ENCODE measurements at regions not wholly inside any gene's neighbourhood (a gene's known extent, or its start where the extent isn't known, plus 50 kb on each side); places are given as distances from the start of the nearest gene placed in this dataset.

DNA sequence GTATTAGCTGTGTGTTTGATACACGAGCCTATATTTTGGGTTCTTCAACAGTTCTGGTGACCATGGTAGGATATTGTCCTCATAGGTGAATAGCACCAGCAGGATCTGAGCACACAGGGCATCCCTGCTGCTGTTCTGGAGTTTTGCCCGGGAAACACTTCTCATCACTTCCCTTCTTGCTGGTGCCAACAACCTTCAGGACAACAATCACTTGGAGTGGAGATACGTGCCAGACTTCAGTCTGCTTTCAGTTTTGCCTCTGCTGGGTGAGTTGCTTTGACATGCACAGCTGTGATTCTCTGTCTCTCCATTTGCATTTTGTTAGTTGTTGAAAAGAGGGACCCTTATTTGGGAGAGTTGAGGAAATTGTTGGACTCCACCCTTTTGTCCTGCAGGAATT is 1347.2 kb upstream of the DDX18 start:
- Histone ChIP-seq H3K27me3 (ENCODE audit: control insufficient read depth, insufficient read depth, low read length) (no peaks in the 10 kb centered on the region), H3K36me3 (ENCODE audit: control insufficient read depth, insufficient read depth, low read length) (no peaks in the 10 kb centered on the region), H3K4me3 (ENCODE audit: low read length) (no peak overlapping the region), H3K4me1 (ENCODE audit: control insufficient read depth, insufficient read depth, low read length) (no peaks in the 10 kb centered on the region), H3K9me3 (replicated peaks; ENCODE audit: control insufficient read depth, low read depth, low read length) (peaks cover 21% of the 10 kb centered on the region), H3K27ac (ENCODE audit: low read length) (no peak overlapping the region)
- DNase-seq = no peak
- 0% methylated on average over 1 of the region's 3 CpGs for WGBS (ENCODE audit: insufficient coverage)

DNA sequence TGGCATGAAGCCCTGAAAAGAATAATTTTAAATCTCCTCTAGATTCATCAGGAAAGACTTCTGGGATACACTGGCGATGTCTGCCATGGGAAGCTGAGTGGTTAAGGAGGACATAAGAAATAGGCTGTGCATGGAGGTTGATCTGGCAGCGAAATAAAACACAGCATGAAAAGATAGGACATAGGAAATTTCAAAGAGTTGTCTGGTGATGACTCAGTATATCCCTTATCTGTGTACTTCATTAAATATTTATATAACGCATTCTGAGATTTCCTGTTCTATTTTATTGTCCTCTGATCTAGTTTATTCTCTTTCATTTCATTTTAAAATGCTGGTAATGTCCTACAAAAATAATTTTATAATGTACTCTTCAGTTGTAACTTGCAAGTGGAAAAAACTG is 1337.3 kb upstream of the DDX18 start:
- no CpG with 5 or more reads among the region's 3 CpGs for WGBS (ENCODE audit: insufficient coverage)
- Histone ChIP-seq H3K4me3 (ENCODE audit: low read length) (no peak overlapping the region), H3K27ac (ENCODE audit: low read length) (no peak overlapping the region), H3K36me3 (ENCODE audit: control insufficient read depth, insufficient read depth, low read length) (no peaks in the 10 kb centered on the region), H3K9me3 (replicated peaks; ENCODE audit: control insufficient read depth, low read depth, low read length) (peaks cover 5% of the 10 kb centered on the region), H3K27me3 (ENCODE audit: control insufficient read depth, insufficient read depth, low read length) (no peaks in the 10 kb centered on the region), H3K4me1 (ENCODE audit: control insufficient read depth, insufficient read depth, low read length) (no peaks in the 10 kb centered on the region)
- DNase-seq = no peak

DNA sequence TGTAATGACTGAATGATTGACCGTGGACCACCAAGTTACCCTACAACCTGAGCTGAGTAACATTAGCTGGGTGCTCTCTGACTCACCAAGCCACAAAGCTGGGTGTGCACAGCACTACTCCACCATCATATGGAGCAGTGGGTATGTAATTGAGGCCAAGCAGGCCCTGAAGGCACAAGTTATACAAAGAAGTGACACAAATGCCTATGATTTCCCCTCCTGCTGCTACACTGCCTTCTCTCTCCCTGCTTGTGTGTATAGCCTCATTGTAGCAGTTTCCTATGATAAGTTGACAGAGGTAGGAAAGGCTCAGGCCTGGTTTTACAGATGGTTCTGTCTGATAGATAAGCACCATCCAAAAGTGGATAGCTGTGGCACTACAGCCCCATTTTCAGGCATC is 1327.2 kb upstream of the DDX18 start:
- Histone ChIP-seq H3K4me3 (ENCODE audit: low read length) (no peak overlapping the region), H3K27ac (ENCODE audit: low read length) (no peak overlapping the region), H3K9me3 (replicated peaks; ENCODE audit: control insufficient read depth, low read depth, low read length) (peaks cover 21% of the 10 kb centered on the region), H3K36me3 (ENCODE audit: control insufficient read depth, insufficient read depth, low read length) (no peaks in the 10 kb centered on the region), H3K27me3 (ENCODE audit: control insufficient read depth, insufficient read depth, low read length) (no peaks in the 10 kb centered on the region), H3K4me1 (ENCODE audit: control insufficient read depth, insufficient read depth, low read length) (no peaks in the 10 kb centered on the region)
- WGBS (ENCODE audit: insufficient coverage) = 80% methylated on average over 1 of the region's 1 CpG
- no peak for DNase-seq

DNA sequence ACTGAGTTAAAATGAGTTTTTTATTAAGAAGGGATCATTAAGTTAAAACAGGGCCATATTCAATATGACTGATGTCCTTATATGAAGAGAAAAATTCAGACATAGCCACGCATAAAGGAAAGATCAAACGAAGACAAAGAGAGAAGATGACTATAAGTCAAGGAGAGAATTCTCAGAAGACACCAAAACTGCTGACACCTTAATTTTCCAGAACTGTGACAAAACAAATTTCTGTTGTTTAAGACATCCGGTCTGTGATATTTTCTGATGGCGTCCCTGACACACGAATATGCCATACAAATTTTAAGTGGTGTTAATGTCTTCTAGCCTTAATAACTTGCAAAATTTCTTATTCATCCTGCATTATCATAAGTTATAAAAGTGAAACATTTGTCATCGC is 1325.2 kb upstream of the DDX18 start:
- WGBS (ENCODE audit: insufficient coverage) = no CpG with 5 or more reads among the region's 6 CpGs

DNA sequence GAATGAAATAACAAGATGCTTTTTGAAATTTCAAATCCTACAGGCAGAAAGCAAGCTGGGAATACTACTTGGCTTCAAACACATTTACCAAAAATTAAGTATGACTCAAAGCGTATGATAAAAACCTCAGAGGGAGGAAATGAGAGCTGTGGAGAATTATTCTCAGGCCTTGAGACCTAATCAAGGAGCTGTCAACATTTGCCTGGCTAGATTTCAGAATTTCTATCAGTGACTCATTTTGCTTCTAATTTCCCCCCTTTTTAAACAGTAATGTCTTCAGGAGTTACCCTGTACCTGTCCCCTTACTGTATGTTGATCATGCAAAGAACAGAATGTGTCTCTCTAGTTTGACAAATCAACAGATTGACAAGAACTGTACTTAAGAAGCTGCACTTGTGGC is 1324.5 kb upstream of the DDX18 start:
- Histone ChIP-seq H3K27me3 (ENCODE audit: control insufficient read depth, insufficient read depth, low read length) (no peaks in the 10 kb centered on the region), H3K27ac (ENCODE audit: low read length) (no peak overlapping the region), H3K4me1 (ENCODE audit: control insufficient read depth, insufficient read depth, low read length) (no peaks in the 10 kb centered on the region), H3K9me3 (replicated peaks; ENCODE audit: control insufficient read depth, low read depth, low read length) (peaks cover 10% of the 10 kb centered on the region), H3K4me3 (ENCODE audit: low read length) (no peak overlapping the region), H3K36me3 (ENCODE audit: control insufficient read depth, insufficient read depth, low read length) (no peaks in the 10 kb centered on the region)
- no peak for DNase-seq
- no CpG with 5 or more reads among the region's 1 CpG for WGBS (ENCODE audit: insufficient coverage)

More for the DNA sequence above, 1325.2 kb upstream of the DDX18 start:
- H3K9me3 ChIP-seq (replicated peaks; ENCODE audit: control insufficient read depth, low read depth, low read length) = peaks cover 16% of the 10 kb centered on the region
- H3K4me1 ChIP-seq (ENCODE audit: control insufficient read depth, insufficient read depth, low read length) = no peaks in the 10 kb centered on the region
- H3K4me3 ChIP-seq (ENCODE audit: low read length) = no peak overlapping the region
- H3K27ac ChIP-seq (ENCODE audit: low read length) = no peak overlapping the region
- no peaks in the 10 kb centered on the region for H3K36me3 ChIP-seq (ENCODE audit: control insufficient read depth, insufficient read depth, low read length)
- no peak for DNase-seq
- H3K27me3 ChIP-seq (ENCODE audit: control insufficient read depth, insufficient read depth, low read length) = no peaks in the 10 kb centered on the region

DNA sequence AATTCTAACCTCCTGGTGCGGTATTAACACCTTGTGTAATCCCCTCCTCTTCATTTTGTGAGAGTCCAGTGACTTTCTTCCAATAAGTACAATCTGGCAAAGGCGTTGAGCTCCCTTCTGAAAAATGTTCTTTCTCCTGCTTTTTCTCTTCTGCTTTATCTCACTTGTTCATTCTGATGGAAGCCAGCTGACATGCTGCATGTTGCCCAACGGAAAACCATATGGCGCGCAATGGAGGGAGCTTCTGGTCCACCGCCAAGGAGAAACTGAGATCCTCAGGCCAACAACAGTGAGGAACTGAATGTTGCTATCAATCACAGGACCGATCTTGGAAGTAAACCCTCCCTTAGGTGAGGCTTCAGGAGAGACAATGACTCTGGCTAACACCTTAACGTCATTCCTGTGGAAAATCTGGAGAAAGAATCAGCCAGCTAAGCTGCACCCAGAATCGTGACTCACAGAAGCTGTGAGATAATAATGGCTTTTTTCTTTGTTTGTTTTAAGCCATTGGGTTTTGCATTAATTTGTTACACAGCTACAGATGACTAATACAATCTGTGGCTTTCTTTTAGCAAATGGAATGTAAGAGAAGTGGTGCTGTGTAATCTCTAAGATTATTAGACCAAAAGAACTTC is 1323.9 kb upstream of the DDX18 start:
- Histone ChIP-seq H3K4me3 (ENCODE audit: low read length) (no peak overlapping the region), H3K9me3 (replicated peaks; ENCODE audit: control insufficient read depth, low read depth, low read length) (peaks cover 8% of the 10 kb centered on the region), H3K27me3 (ENCODE audit: control insufficient read depth, insufficient read depth, low read length) (no peaks in the 10 kb centered on the region), H3K4me1 (ENCODE audit: control insufficient read depth, insufficient read depth, low read length) (no peaks in the 10 kb centered on the region), H3K27ac (ENCODE audit: low read length) (no peak overlapping the region), H3K36me3 (ENCODE audit: control insufficient read depth, insufficient read depth, low read length) (no peaks in the 10 kb centered on the region)
- DNase-seq = no peak
- WGBS (ENCODE audit: insufficient coverage) = 71% methylated on average over 7 of the region's 9 CpGs

DNA sequence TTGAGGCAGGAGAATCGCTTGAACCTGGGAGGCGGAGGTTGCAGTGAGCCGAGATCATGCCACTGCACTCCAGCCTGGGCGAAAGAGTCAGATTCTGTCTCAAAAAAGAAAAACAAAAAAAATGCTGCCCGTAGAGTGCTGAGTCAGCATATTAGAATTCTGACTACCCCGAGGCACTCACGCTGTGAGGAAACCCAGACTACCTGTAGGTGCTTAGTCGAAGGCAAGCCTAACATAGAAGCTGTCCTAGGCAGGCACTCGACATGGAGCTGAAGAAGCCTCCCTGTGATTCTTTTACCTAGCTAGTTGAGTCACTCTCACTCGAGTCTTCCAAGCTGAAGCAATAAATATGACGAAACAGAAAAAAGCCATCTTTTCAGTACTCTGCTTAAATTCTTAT is 1323.2 kb upstream of the DDX18 start:
- Histone ChIP-seq H3K9me3 (replicated peaks; ENCODE audit: control insufficient read depth, low read depth, low read length) (peaks cover 8% of the 10 kb centered on the region), H3K4me3 (ENCODE audit: low read length) (no peak overlapping the region), H3K27me3 (ENCODE audit: control insufficient read depth, insufficient read depth, low read length) (no peaks in the 10 kb centered on the region), H3K27ac (ENCODE audit: low read length) (no peak overlapping the region), H3K4me1 (ENCODE audit: control insufficient read depth, insufficient read depth, low read length) (no peaks in the 10 kb centered on the region), H3K36me3 (ENCODE audit: control insufficient read depth, insufficient read depth, low read length) (no peaks in the 10 kb centered on the region)
- WGBS (ENCODE audit: insufficient coverage) = 92% methylated on average over 9 of the region's 11 CpGs
- DNase-seq = no peak

DNA sequence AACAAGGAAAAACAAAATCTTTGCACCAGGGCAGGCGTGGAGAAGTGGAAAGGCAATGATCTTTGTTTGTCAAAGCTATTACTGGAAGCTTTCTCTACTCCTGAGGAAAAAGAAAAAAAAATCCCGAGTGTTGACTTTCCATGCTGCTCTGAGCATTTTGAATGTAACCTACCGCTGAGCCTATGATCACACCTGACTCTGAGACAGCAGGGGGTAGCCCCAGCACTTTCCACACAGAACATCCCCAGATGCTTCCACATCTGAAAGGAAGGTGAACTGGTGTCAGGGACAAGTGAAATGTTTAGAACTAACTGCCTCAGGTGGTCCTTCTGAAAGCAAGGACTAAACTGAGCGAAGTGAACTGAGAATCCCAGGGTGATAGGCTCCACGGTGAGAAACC is 1315.1 kb upstream of the DDX18 start:
- Histone ChIP-seq H3K27ac (ENCODE audit: low read length) (no peak overlapping the region), H3K4me1 (ENCODE audit: control insufficient read depth, insufficient read depth, low read length) (no peaks in the 10 kb centered on the region), H3K27me3 (ENCODE audit: control insufficient read depth, insufficient read depth, low read length) (no peaks in the 10 kb centered on the region), H3K36me3 (ENCODE audit: control insufficient read depth, insufficient read depth, low read length) (no peaks in the 10 kb centered on the region), H3K4me3 (ENCODE audit: low read length) (no peak overlapping the region), H3K9me3 (replicated peaks; ENCODE audit: control insufficient read depth, low read depth, low read length) (no peaks in the 10 kb centered on the region)
- 53% methylated on average over 2 of the region's 5 CpGs for whole genome bisulfite sequencing (ENCODE audit: insufficient coverage)
- no peak for DNase-seq

DNA sequence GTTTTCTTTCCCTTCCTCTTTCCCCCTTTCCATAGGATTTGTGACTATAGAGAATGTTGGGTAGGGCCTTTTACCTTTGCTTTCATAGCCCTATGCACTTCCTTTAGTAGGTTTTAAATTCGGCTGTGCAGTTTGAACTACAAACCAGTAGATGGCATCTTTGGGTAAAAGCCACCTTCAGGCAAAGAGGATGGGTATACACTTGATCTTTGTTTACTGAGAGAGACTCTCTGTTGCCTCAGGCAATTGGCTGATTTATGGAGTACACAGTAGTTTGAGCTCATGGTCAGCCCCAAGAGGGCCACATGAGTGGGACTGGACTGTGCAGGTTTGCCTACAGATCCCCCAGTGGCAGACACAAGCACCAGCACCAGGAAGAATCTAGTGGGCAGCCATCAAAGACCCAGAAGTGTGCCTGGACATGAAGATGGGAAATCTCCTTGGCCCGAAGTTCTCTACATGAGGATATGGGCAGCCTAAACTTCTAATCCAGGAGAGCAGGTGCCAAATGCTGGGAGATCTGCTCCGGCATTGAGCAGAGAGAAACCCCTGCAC is 1304.3 kb upstream of the DDX18 start:
- Histone ChIP-seq H3K27ac (ENCODE audit: low read length) (no peak overlapping the region), H3K4me3 (ENCODE audit: low read length) (no peak overlapping the region), H3K36me3 (ENCODE audit: control insufficient read depth, insufficient read depth, low read length) (no peaks in the 10 kb centered on the region), H3K9me3 (replicated peaks; ENCODE audit: control insufficient read depth, low read depth, low read length) (no peaks in the 10 kb centered on the region), H3K4me1 (ENCODE audit: control insufficient read depth, insufficient read depth, low read length) (no peaks in the 10 kb centered on the region), H3K27me3 (ENCODE audit: control insufficient read depth, insufficient read depth, low read length) (no peaks in the 10 kb centered on the region)
- DNase-seq = no peak
- WGBS (ENCODE audit: insufficient coverage) = no CpG with 5 or more reads among the region's 3 CpGs

DNA sequence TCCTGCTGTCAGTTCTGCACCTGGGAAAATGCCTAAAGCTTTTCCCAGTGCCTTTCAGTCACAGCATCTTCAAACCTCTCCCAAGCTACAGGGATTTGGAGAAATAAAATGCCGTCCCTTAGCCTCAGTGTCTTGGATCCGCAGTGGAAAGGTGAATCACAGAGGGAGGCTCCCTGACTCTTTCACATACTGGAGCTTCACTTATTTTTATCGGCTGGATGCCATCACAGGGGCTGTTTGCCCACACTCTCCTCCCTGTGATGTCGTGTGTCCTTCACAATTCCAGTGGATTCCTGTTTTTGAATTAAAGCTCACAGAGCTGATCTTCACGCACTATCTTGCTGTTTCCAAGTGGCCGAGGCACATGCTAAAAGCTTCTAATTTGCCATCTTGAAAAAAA is 1303.1 kb upstream of the DDX18 start:
- DNase-seq = peak; percentile 1
- WGBS (ENCODE audit: insufficient coverage) = 42% methylated on average over 6 of the region's 6 CpGs
- Histone ChIP-seq H3K9me3 (replicated peaks; ENCODE audit: control insufficient read depth, low read depth, low read length) (no peaks in the 10 kb centered on the region), H3K27me3 (ENCODE audit: control insufficient read depth, insufficient read depth, low read length) (no peaks in the 10 kb centered on the region), H3K4me3 (ENCODE audit: low read length) (no peak overlapping the region), H3K4me1 (ENCODE audit: control insufficient read depth, insufficient read depth, low read length) (no peaks in the 10 kb centered on the region), H3K27ac (ENCODE audit: low read length) (no peak overlapping the region), H3K36me3 (ENCODE audit: control insufficient read depth, insufficient read depth, low read length) (no peaks in the 10 kb centered on the region)

DNA sequence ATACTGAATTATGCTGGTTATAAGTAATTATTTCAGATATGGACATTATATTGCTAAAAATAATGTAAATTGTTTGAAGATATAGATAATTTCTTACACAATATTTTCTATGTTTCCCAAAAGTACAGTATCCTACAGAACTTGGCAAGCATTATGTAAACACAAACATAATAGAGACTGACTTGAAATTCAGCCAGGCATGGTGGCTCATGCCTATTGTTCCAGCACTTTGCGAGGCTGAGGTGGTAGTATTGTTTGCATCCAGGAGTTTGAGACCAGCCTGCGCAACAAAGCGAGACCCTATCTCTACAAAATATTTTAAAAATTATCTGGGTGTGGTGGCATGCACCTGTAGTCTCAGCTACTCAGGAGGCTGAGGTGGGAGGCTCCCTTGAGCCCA is 1300.5 kb upstream of the DDX18 start:
- H3K9me3 ChIP-seq (replicated peaks; ENCODE audit: control insufficient read depth, low read depth, low read length) = no peaks in the 10 kb centered on the region
- H3K4me1 ChIP-seq (ENCODE audit: control insufficient read depth, insufficient read depth, low read length) = no peaks in the 10 kb centered on the region
- H3K27me3 ChIP-seq (ENCODE audit: control insufficient read depth, insufficient read depth, low read length) = no peaks in the 10 kb centered on the region
- WGBS (ENCODE audit: insufficient coverage) = no CpG with 5 or more reads among the region's 3 CpGs
- no peaks in the 10 kb centered on the region for H3K36me3 ChIP-seq (ENCODE audit: control insufficient read depth, insufficient read depth, low read length)
- no peak for DNase-seq
- no peak overlapping the region for H3K27ac ChIP-seq (ENCODE audit: low read length)
- H3K4me3 ChIP-seq (ENCODE audit: low read length) = no peak overlapping the region

All from muscle of leg (tissue), 3 donors.